BLaER1 treated with 17β-estradiol and CSF1 and Interleukin-3, amounts not matched to agents 10 nM and 100 nM (cell line): ENCODE measurements at regions not wholly inside any gene's neighbourhood (a gene's known extent, or its start where the extent isn't known, plus 50 kb on each side); places are given as distances from the start of the nearest gene placed in this dataset.

ENCODE experiments used
- H3K27ac ChIP-seq, 11 experiments: shearing (Covaris generic); formaldehyde crosslinking; 2 replicates each; pipeline ENCODE4 v1.8.1; 2022
- H3K27me3 ChIP-seq, 11 experiments: shearing (Covaris generic); formaldehyde crosslinking; 2 replicates each; pipeline ENCODE4 v1.8.1; 2022
- H3K36me3 ChIP-seq, 11 experiments: shearing (Covaris generic); formaldehyde crosslinking; 2 replicates each; pipeline ENCODE4 v1.8.1; 2022
- H3K4me1 ChIP-seq, 10 experiments: shearing (Covaris generic); formaldehyde crosslinking; 2 replicates each; pipeline ENCODE4 v1.8.1; 2022
- H3K4me2 ChIP-seq, 11 experiments: shearing (Covaris generic); formaldehyde crosslinking; 2 replicates each; pipeline ENCODE4 v1.8.1; 2022
- H3K4me3 ChIP-seq, 10 experiments: shearing (Covaris generic); formaldehyde crosslinking; 2 replicates each; pipeline ENCODE4 v1.8.1; 2022
- H3K9ac ChIP-seq, 11 experiments: shearing (Covaris generic); formaldehyde crosslinking; 2 replicates each; pipeline ENCODE4 v1.8.1; 2022
- H3K9me3 ChIP-seq, 11 experiments: shearing (Covaris generic); formaldehyde crosslinking; replicated peaks in 1 of 11; 2 replicates each; pipeline ENCODE4 v1.8.1; 2022
- H4K20me1 ChIP-seq, 11 experiments: shearing (Covaris generic); formaldehyde crosslinking; 2 replicates each; pipeline ENCODE4 v1.8.1; 2022
- Cebpa-rat ChIP-seq, 11 experiments: shearing (Covaris generic); IDR thresholded peaks; 2 replicates each; pipeline ENCODE4 v1.8.1; 2022

DNA sequence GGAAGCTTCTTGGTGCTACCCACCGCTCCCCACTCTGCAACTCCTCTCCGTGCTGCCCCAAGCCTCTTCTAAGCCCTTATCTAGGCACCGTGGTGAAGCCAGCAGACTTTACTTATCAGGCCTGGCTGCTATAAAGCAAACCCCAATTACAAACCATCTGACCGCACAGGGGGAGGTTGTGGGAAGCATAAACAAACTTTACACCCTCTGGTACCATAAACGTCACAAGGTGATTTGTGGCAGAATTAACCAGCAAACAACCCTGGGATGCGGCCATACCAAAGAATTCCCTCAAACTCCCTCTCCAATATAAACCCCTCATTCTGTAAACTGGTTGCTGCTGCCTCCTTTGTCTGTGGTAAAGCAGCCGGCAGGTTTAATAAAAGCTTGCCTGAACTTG, 55.2 kb downstream of the MAGEC2 start:
- H3K9ac ChIP-seq = no peak overlapping the region
- no peaks in the 10 kb centered on the region for H4K20me1 ChIP-seq
- no peaks in the 10 kb centered on the region for H3K4me1 ChIP-seq
- H3K36me3 ChIP-seq = no peaks in the 10 kb centered on the region
- H3K9me3 ChIP-seq = no peaks in the 10 kb centered on the region
- H3K27ac ChIP-seq = no peak overlapping the region
- TF ChIP-seq Cebpa-rat (IDR thresholded peaks at IDR 0.05) = no peak
- no peak overlapping the region for H3K4me2 ChIP-seq
- peaks cover 66 to 98% (median 93%) of the 10 kb centered on the region in 11 experiments for H3K27me3 ChIP-seq
- no peak overlapping the region for H3K4me3 ChIP-seq

DNA sequence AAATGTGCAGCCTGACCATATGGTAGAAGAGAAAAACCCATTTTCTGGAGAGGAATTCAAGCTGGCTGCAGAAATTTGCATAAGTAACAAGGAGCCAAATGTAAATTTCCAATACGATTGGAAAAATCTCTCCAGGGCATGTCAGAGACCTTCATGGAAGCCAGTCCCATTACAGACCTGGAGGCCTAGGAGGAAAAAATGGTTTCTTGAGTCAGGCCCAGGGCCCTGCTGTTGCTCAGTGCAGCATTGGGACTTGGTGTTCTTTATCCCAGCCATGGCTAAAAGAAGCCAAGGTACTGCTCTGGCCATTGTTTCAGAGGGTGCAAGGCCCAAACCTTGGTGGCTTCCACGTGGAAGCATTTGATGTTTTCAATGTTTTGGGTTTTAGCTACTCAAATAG, 70.6 kb downstream of the MAGEC2 start:
- no peak overlapping the region for H3K9ac ChIP-seq
- no peak overlapping the region for H3K27ac ChIP-seq
- H3K4me2 ChIP-seq = no peak overlapping the region
- H3K36me3 ChIP-seq = no peaks in the 10 kb centered on the region
- H3K4me3 ChIP-seq = no peak overlapping the region
- no peaks in the 10 kb centered on the region for H3K4me1 ChIP-seq
- peaks cover 19 to 32% (median 25%) of the 10 kb centered on the region in 11 experiments for H3K9me3 ChIP-seq
- TF ChIP-seq Cebpa-rat (IDR thresholded peaks at IDR 0.05) = no peak
- no peaks in the 10 kb centered on the region for H4K20me1 ChIP-seq
- peaks cover 7 to 49% (median 30%) of the 10 kb centered on the region in 11 experiments; a peak in 21 of 22 replicates for H3K27me3 ChIP-seq

DNA sequence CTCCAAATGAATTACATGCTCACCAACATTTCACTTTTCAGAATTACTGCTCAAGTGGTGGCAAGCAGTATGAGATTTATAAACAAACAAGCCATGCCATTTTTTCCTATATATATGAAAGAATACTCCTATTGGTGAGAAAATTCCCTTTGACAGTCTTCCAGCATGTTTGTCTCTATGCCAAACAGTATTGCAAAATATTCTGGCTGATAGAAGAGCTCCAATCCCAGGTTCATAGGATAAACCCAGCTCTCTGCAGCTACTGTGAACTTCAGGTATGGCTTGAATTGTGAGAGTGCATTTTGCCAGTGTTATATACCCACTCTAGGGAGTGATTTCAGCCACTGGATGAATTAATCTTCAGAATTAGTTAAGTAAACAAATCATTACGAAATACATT, 108.8 kb downstream of the MAGEC2 start:
- Histone ChIP-seq H3K36me3 (no peaks in the 10 kb centered on the region), H3K4me3 (no peak overlapping the region)

DNA sequence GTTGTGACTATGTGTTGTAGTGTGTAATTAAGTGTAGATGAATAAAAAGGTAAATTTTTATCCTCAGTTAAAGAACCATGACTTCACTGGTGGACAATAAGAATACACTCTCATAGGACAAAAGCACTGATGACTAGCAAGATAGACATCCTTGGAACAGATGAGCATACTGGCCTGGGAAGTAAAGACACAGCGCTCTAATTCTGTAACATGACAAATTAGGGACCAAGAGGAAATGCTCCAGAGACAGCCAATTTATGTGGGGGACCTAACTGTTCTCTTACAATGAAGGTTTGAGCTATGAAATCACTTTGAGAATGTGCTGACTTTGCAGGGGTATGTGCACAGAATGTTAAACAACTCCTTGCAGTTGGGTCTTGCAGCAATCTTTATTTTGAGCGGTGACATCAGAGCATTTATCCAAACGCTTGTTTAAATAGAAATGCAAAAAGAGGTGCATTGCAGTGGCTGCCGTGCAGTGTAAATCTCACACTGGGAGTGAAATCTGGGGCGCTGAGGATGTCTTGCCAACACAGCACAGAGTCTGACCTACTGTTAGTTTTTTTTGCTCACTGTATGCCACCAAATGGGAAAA, 109.3 kb downstream of the MAGEC2 start:
- no peak overlapping the region for H3K9ac ChIP-seq
- H4K20me1 ChIP-seq = no peaks in the 10 kb centered on the region; a peak in 1 of 22 replicates
- H3K4me1 ChIP-seq = no peaks in the 10 kb centered on the region
- no peak for TF ChIP-seq Cebpa-rat (IDR thresholded peaks at IDR 0.05)
- 0 out of 22 replicates have a peak, but pooled peaks cover 0 to 3% (median 0%) of the 10 kb centered on the region in 11 experiments for H3K9me3 ChIP-seq
- H3K36me3 ChIP-seq = no peaks in the 10 kb centered on the region
- no peak overlapping the region for H3K4me2 ChIP-seq
- no peak overlapping the region for H3K27ac ChIP-seq
- H3K27me3 ChIP-seq = peaks cover 76 to 100% (median 94%) of the 10 kb centered on the region in 11 experiments
- H3K4me3 ChIP-seq = no peak overlapping the region

More for the DNA sequence above, 108.8 kb downstream of the MAGEC2 start:
- no peak for TF ChIP-seq Cebpa-rat (IDR thresholded peaks at IDR 0.05)
- peaks cover 76 to 98% (median 92%) of the 10 kb centered on the region in 11 experiments for H3K27me3 ChIP-seq
- no peak overlapping the region for H3K4me2 ChIP-seq
- H3K4me1 ChIP-seq = no peaks in the 10 kb centered on the region
- H3K9me3 ChIP-seq = 0 out of 22 replicates have a peak, but pooled peaks cover 0 to 3% (median 0%) of the 10 kb centered on the region in 11 experiments
- H3K27ac ChIP-seq = no peak overlapping the region
- no peaks in the 10 kb centered on the region; a peak in 1 of 22 replicates for H4K20me1 ChIP-seq
- no peak overlapping the region for H3K9ac ChIP-seq

DNA sequence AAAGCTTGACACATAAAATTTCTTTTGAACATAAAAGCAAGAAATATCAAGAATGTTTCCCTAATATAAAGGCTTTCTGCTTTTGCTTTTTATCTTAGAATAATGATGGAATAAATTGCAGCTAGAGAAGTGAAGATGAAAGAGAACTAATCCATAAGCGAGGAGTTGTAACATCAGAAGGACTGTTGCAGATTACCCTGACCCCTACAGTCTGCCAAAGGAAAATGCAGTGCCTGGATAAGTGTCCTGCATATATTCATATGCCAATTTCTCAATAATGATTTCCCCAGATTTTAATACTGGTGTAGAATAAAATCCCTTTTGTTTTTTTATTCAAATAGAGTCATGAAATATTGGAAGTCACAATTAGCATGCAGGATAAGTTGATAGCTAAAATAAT, 115.9 kb downstream of the MAGEC2 start:
- no peak for TF ChIP-seq Cebpa-rat (IDR thresholded peaks at IDR 0.05)
- Histone ChIP-seq H3K4me2 (no peak overlapping the region), H3K9me3 (0 out of 22 replicates have a peak, but pooled peaks cover 0 to 10% (median 0%) of the 10 kb centered on the region in 11 experiments), H3K4me3 (no peak overlapping the region), H3K27me3 (peaks cover 50 to 93% (median 81%) of the 10 kb centered on the region in 11 experiments), H3K36me3 (no peaks in the 10 kb centered on the region), H3K9ac (no peak overlapping the region), H4K20me1 (no peaks in the 10 kb centered on the region), H3K27ac (no peak overlapping the region), H3K4me1 (no peaks in the 10 kb centered on the region)

DNA sequence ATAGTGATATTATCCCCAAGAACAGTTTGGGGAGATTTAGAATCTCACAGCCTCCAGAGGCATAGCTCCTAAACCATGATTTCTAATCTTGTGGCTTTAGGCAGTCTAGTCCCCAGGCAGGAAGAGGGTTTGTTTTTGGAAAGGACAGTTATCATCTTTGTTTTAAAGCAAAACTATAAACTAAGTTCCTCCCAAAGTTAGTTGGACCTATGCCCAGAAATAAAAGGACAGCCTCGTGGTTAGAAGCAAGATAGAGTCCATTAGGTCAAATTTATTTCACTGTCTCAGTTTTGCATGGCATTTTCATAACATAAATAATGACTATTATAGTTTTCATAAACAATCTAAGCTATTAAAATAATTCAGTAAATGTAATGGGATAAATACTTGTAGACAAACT, 120.5 kb downstream of the MAGEC2 start:
- Histone ChIP-seq H3K4me1 (no peaks in the 10 kb centered on the region), H3K9me3 (peaks cover 0 to 10% (median 0%) of the 10 kb centered on the region in 11 experiments; a peak in 2 of 22 replicates), H3K27me3 (peaks cover 43 to 93% (median 84%) of the 10 kb centered on the region in 11 experiments), H3K9ac (no peak overlapping the region), H3K4me3 (no peak overlapping the region), H4K20me1 (no peaks in the 10 kb centered on the region), H3K36me3 (no peaks in the 10 kb centered on the region), H3K4me2 (0 out of 22 replicates have a peak overlapping the region, but pooled peaks of 1 of the 11 experiments have one; percentile 1), H3K27ac (no peak overlapping the region)
- no peak for TF ChIP-seq Cebpa-rat (IDR thresholded peaks at IDR 0.05)

DNA sequence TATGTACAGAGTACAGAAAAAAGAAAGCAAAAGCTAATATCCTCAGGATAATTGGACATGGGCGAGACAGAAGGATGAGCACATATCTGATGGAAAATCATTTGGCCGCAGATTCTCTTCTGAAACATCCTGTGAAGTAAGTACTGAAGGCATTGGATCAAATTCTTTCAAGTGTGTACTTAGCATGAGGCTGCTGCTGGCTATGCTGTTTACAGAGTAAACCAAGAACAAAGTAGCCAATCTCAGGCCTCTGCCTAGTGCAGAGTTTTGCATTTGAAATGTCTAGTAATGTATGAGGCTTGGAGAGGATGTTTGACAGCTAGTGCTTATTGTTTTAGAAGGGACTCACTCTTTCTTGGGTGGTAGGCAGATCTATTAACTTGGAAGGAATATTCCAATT, 128.5 kb downstream of the MAGEC2 start:
- Histone ChIP-seq H3K27me3 (peaks cover 56 to 97% (median 93%) of the 10 kb centered on the region in 11 experiments), H3K9ac (no peak overlapping the region), H3K27ac (no peak overlapping the region), H3K4me2 (no peak overlapping the region), H3K4me3 (no peak overlapping the region), H4K20me1 (peaks cover 0 to 3% (median 0%) of the 10 kb centered on the region in 11 experiments; a peak in 2 of 22 replicates), H3K4me1 (no peaks in the 10 kb centered on the region), H3K9me3 (peaks cover 0 to 18% (median 0%) of the 10 kb centered on the region in 11 experiments; a peak in 2 of 22 replicates), H3K36me3 (no peaks in the 10 kb centered on the region)
- TF ChIP-seq Cebpa-rat (IDR thresholded peaks at IDR 0.05) = no peak

DNA sequence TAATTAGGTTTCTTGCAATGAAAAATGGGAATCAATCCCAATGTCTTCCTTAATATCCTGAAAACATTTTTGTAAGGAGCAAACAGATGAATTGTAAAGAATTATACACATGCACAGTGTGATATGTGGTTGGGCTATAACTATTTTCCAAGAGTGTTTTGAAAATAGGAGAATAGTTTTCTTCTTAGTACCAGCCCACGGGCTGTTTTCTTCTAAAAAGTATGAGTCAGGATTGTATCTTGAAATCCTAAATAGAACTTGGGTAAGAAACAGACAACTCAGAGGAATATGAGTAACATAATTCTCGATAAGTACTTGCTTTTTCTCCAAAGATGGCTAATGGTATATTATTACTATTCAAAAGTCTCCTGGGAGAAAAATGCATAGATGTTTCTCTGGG, 136.7 kb downstream of the MAGEC2 start:
- 0 out of 22 replicates have a peak, but pooled peaks cover 0 to 6% (median 0%) of the 10 kb centered on the region in 11 experiments for H3K9me3 ChIP-seq
- no peaks in the 10 kb centered on the region for H3K36me3 ChIP-seq
- H3K27me3 ChIP-seq = peaks cover 70 to 97% (median 77%) of the 10 kb centered on the region in 11 experiments
- no peak overlapping the region for H3K27ac ChIP-seq
- H3K4me2 ChIP-seq = no peak overlapping the region
- no peaks in the 10 kb centered on the region for H4K20me1 ChIP-seq
- no peak overlapping the region for H3K9ac ChIP-seq
- no peak overlapping the region for H3K4me3 ChIP-seq
- no peak for TF ChIP-seq Cebpa-rat (IDR thresholded peaks at IDR 0.05)
- no peaks in the 10 kb centered on the region for H3K4me1 ChIP-seq

DNA sequence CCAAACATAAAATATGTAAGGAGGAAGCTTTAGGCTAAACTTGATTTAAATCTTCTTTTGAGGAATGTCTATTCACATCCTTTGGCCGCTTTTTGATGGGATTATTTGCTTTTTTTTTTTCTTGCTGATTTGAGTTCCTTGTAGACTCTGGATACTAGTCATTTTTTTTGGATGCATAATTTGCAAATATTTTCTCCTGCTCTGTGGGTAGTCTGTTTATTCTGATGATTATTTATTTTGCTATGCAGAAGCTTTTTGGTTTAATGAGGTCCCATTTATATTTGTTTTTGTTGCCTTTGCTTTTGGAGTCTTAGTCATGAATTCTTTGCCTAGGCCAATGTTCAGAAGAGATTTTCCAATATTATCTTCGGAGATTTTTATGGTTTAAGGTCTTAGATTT, 144.9 kb downstream of the MAGEC2 start:
- H3K4me3 ChIP-seq = no peak overlapping the region
- no peak for TF ChIP-seq Cebpa-rat (IDR thresholded peaks at IDR 0.05)
- peaks cover 9 to 48% (median 23%) of the 10 kb centered on the region in 11 experiments; a peak in 19 of 22 replicates for H3K27me3 ChIP-seq
- peaks cover 28 to 50% (median 33%) of the 10 kb centered on the region in 11 experiments for H3K9me3 ChIP-seq
- no peaks in the 10 kb centered on the region for H3K36me3 ChIP-seq
- H3K9ac ChIP-seq = no peak overlapping the region
- H3K4me1 ChIP-seq = no peaks in the 10 kb centered on the region
- H3K27ac ChIP-seq = no peak overlapping the region
- no peaks in the 10 kb centered on the region for H4K20me1 ChIP-seq
- no peak overlapping the region for H3K4me2 ChIP-seq

DNA sequence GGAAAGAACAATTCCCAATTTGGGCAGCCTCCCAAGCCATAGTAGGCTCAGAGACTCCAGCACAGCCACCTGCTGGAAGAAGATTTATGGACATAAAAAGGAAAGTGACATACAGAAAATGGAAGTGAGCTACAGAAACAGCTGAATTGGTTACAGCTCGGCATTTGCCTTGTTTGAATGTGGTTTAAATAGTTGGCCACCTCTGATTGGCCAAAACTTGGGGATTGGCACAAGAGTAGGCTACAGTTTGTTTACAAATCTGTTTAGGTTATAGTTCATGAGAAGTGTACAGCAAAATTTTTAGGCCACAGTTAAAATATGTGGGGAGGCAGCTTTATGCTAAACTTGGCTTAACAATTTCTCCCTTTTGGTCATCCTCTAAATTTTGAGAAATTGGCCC, 150.4 kb downstream of the MAGEC1 start:
- Histone ChIP-seq H3K9me3 (peaks cover 18 to 33% (median 24%) of the 10 kb centered on the region in 11 experiments), H3K9ac (no peak overlapping the region), H3K27me3 (peaks cover 33 to 53% (median 49%) of the 10 kb centered on the region in 11 experiments), H3K4me3 (no peak overlapping the region), H3K36me3 (no peaks in the 10 kb centered on the region), H3K4me1 (no peaks in the 10 kb centered on the region), H4K20me1 (no peaks in the 10 kb centered on the region), H3K27ac (no peak overlapping the region), H3K4me2 (no peak overlapping the region)
- TF ChIP-seq Cebpa-rat (IDR thresholded peaks at IDR 0.05) = no peak
